Activated CD4-positive, CD25-positive, alpha-beta regulatory T cell treated with anti-CD3 and anti-CD28 coated beads, Interleukin-2, amount 50 U/mL, for 24 hours (primary cell): ENCODE measurements at regions not wholly inside any gene's neighbourhood (a gene's known extent, or its start where the extent isn't known, plus 50 kb on each side); places are given as distances from the start of the nearest gene placed in this dataset.

ENCODE experiments used
- ATAC-seq, 2 donors: fragments of 150-1000 bp; cut with Tn5 transposase; one replicate each; pipeline ENCODE4 v1.10.0; 2021; ENCODE audit warnings: mild to moderate bottlenecking in 1 of 2, moderate library complexity in 1 of 2

GRCh38 chr17:13297183-13297582, 279.4 kb upstream of the ELAC2 start:
- no peak for ATAC-seq

- ATAC-seq, result no peak
These were observed 275.6 kb upstream of the ELAC2 start for GRCh38 chr17:13293421-13293820.

- no peak for ATAC-seq
These were observed 274.5 kb upstream of the ELAC2 start for GRCh38 chr17:13292291-13292690.

- no peak for ATAC-seq
These were observed 270.4 kb upstream of the ELAC2 start for GRCh38 chr17:13288248-13288647.

GRCh38 chr17:13287226-13287625, 269.4 kb upstream of the ELAC2 start:
- ATAC-seq, result no peak

GRCh38 chr17:13283606-13284005, 265.8 kb upstream of the ELAC2 start:
- ATAC-seq, result no peak

- no peak for ATAC-seq
These were observed 263.8 kb upstream of the ELAC2 start for GRCh38 chr17:13281626-13282025.

GRCh38 chr17:13273806-13274205, 256.0 kb upstream of the ELAC2 start:
- no peak for ATAC-seq

GRCh38 chr17:13272296-13272695, 254.5 kb upstream of the ELAC2 start:
- no peak for ATAC-seq

GRCh38 chr17:13268791-13269595, 251.2 kb upstream of the ELAC2 start:
- ATAC-seq, result no peak

- no peak for ATAC-seq
These were observed 248.8 kb upstream of the ELAC2 start for GRCh38 chr17:13266606-13267005.

- no peak for ATAC-seq
These were observed 247.5 kb upstream of the ELAC2 start for GRCh38 chr17:13265311-13265710.

- no peak for ATAC-seq
These were observed 245.9 kb upstream of the ELAC2 start for GRCh38 chr17:13263746-13264145.

- ATAC-seq, result no peak
These were observed 238.7 kb upstream of the ELAC2 start for GRCh38 chr17:13256545-13256944.

- ATAC-seq, result no peak
These were observed 236.0 kb upstream of the ELAC2 start for GRCh38 chr17:13253733-13254410.

GRCh38 chr17:13244513-13244912, 226.7 kb upstream of the ELAC2 start:
- no peak for ATAC-seq

GRCh38 chr17:13243585-13243984, 225.8 kb upstream of the ELAC2 start:
- no peak for ATAC-seq

- ATAC-seq, result no peak
These were observed 223.0 kb upstream of the ELAC2 start for GRCh38 chr17:13240851-13241250.

- no peak for ATAC-seq
These were observed 212.8 kb upstream of the ELAC2 start for GRCh38 chr17:13230350-13231264.

- no peak for ATAC-seq
These were observed 210.4 kb upstream of the ELAC2 start for GRCh38 chr17:13228225-13228624.

- no peak for ATAC-seq
These were observed 205.1 kb upstream of the ELAC2 start for GRCh38 chr17:13222975-13223374.

GRCh38 chr17:13212860-13213259, 195.0 kb upstream of the ELAC2 start:
- ATAC-seq, result no peak

GRCh38 chr17:13209081-13209480, 191.3 kb upstream of the ELAC2 start:
- no peak for ATAC-seq
